Breast epithelium (tissue), 3 donors: ENCODE measurements at regions not wholly inside any gene's neighbourhood (a gene's known extent, or its start where the extent isn't known, plus 50 kb on each side); places are given as distances from the start of the nearest gene placed in this dataset.

ENCODE experiments used
- CTCF ChIP-seq, 3 donors: fragments of 450-650 bp; IDR thresholded peaks; one replicate each; pipeline ENCODE4 v1.5.1; 2016 to 2017; ENCODE audit warnings: antibody characterized with exemption in 3 of 3, mild to moderate bottlenecking in 3 of 3, moderate library complexity in 3 of 3
- POLR2A ChIP-seq: fragments of 450-650 bp; IDR thresholded peaks from one replicate; pipeline ENCODE4 v1.6.1; 2016; ENCODE audit warnings: antibody characterized with exemption, mild to moderate bottlenecking, moderate library complexity
- POLR2AphosphoS5 ChIP-seq, 3 donors: sonication (generic); formaldehyde crosslinking; IDR thresholded peaks; one replicate each; pipeline ENCODE4 v1.6.1; 2017; ENCODE audit warnings: antibody characterized with exemption in 3 of 3

DNA sequence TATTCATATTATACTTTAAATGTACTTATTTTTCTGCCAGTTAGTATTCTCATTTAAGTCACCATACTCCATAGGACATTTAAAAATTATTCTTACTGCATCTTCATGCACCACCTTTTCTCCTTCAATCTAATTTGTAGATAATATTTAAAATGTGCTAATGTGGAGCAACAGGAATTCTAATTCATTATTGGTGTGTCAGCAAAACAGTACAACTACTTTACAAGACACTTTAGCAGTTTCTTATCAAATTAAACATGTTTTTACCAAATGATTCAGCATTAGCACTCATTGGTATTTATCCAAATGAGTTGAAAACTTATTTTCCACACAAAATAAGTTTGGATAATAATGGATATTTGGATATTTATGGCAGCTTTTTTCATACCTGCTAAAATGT, 1041.8 kb upstream of the ADGRB3 start:
- TF ChIP-seq POLR2A: no peak
- no peak for TF ChIP-seq POLR2AphosphoS5 (IDR thresholded peaks at IDR 0.05)
- TF ChIP-seq CTCF (IDR thresholded peaks at IDR 0.05): no peak
